ENCODE measurements at regions not wholly inside any gene's neighbourhood (a gene's known extent, or its start where the extent isn't known, plus 50 kb on each side); places are given as distances from the start of the nearest gene placed in this dataset.

GRCh38 chr12:34198924-34199323 lies 176.6 kb downstream of the ALG10 start:
- Histone ChIP-seq H3K4me1 (ENCODE audit: control insufficient read depth, insufficient read depth, low read length) (no peaks in the 10 kb centered on the region), H3K27me3 (ENCODE audit: control insufficient read depth, insufficient read depth, low read length) (no peaks in the 10 kb centered on the region), H3K36me3 (ENCODE audit: control insufficient read depth, insufficient read depth, low read length) (no peaks in the 10 kb centered on the region), H3K9ac (ENCODE audit: low read depth, low read length) (no peak overlapping the region), H3K4me3 (ENCODE audit: low read depth, low read length) (no peak overlapping the region), H3K9me3 (ENCODE audit: control insufficient read depth, insufficient read depth, low read length) (no peaks in the 10 kb centered on the region)

- Histone ChIP-seq H3K9ac (ENCODE audit: low read depth, low read length) (no peak overlapping the region), H3K27me3 (ENCODE audit: control insufficient read depth, insufficient read depth, low read length) (no peaks in the 10 kb centered on the region), H3K4me3 (ENCODE audit: low read depth, low read length) (no peak overlapping the region), H3K9me3 (ENCODE audit: control insufficient read depth, insufficient read depth, low read length) (no peaks in the 10 kb centered on the region), H3K36me3 (ENCODE audit: control insufficient read depth, insufficient read depth, low read length) (no peaks in the 10 kb centered on the region), H3K4me1 (ENCODE audit: control insufficient read depth, insufficient read depth, low read length) (no peaks in the 10 kb centered on the region)
These were observed 181.7 kb downstream of the ALG10 start for GRCh38 chr12:34203866-34204620.

- no peak overlapping the region for H3K9ac ChIP-seq (ENCODE audit: low read depth, low read length)
- H3K4me1 ChIP-seq (ENCODE audit: control insufficient read depth, insufficient read depth, low read length): no peaks in the 10 kb centered on the region
- no peaks in the 10 kb centered on the region for H3K27me3 ChIP-seq (ENCODE audit: control insufficient read depth, insufficient read depth, low read length)
- no peaks in the 10 kb centered on the region for H3K9me3 ChIP-seq (ENCODE audit: control insufficient read depth, insufficient read depth, low read length)
- H3K4me3 ChIP-seq (ENCODE audit: low read depth, low read length): no peak overlapping the region
- no peaks in the 10 kb centered on the region for H3K36me3 ChIP-seq (ENCODE audit: control insufficient read depth, insufficient read depth, low read length)
These were observed 182.6 kb downstream of the ALG10 start for GRCh38 chr12:34204830-34205285.

GRCh38 chr12:34205401-34205800 lies 183.1 kb downstream of the ALG10 start:
- Histone ChIP-seq H3K4me3 (ENCODE audit: low read depth, low read length) (no peak overlapping the region), H3K4me1 (ENCODE audit: control insufficient read depth, insufficient read depth, low read length) (no peaks in the 10 kb centered on the region), H3K27me3 (ENCODE audit: control insufficient read depth, insufficient read depth, low read length) (no peaks in the 10 kb centered on the region), H3K36me3 (ENCODE audit: control insufficient read depth, insufficient read depth, low read length) (no peaks in the 10 kb centered on the region), H3K9me3 (ENCODE audit: control insufficient read depth, insufficient read depth, low read length) (no peaks in the 10 kb centered on the region), H3K9ac (ENCODE audit: low read depth, low read length) (no peak overlapping the region)

- H3K27me3 ChIP-seq (ENCODE audit: control insufficient read depth, insufficient read depth, low read length): no peaks in the 10 kb centered on the region
These were observed 183.9 kb downstream of the ALG10 start for GRCh38 chr12:34206061-34206785.

GRCh38 chr12:34207858-34208257 lies 185.6 kb downstream of the ALG10 start:
- no peaks in the 10 kb centered on the region for H3K4me1 ChIP-seq (ENCODE audit: control insufficient read depth, insufficient read depth, low read length)
- H3K9me3 ChIP-seq (ENCODE audit: control insufficient read depth, insufficient read depth, low read length): no peaks in the 10 kb centered on the region
- no peaks in the 10 kb centered on the region for H3K27me3 ChIP-seq (ENCODE audit: control insufficient read depth, insufficient read depth, low read length)
- no peaks in the 10 kb centered on the region for H3K36me3 ChIP-seq (ENCODE audit: control insufficient read depth, insufficient read depth, low read length)
- no peak overlapping the region for H3K9ac ChIP-seq (ENCODE audit: low read depth, low read length)
- no peak overlapping the region for H3K4me3 ChIP-seq (ENCODE audit: low read depth, low read length)

More at GRCh38 chr12:34206061-34206785, 183.9 kb downstream of the ALG10 start:
- H3K9ac ChIP-seq (ENCODE audit: low read depth, low read length): no peak overlapping the region
- H3K36me3 ChIP-seq (ENCODE audit: control insufficient read depth, insufficient read depth, low read length): no peaks in the 10 kb centered on the region
- no peaks in the 10 kb centered on the region for H3K9me3 ChIP-seq (ENCODE audit: control insufficient read depth, insufficient read depth, low read length)
- H3K4me1 ChIP-seq (ENCODE audit: control insufficient read depth, insufficient read depth, low read length): no peaks in the 10 kb centered on the region
- no peak overlapping the region for H3K4me3 ChIP-seq (ENCODE audit: low read depth, low read length)

- H3K36me3 ChIP-seq (ENCODE audit: control insufficient read depth, insufficient read depth, low read length): no peaks in the 10 kb centered on the region
- H3K9ac ChIP-seq (ENCODE audit: low read depth, low read length): no peak overlapping the region
- H3K9me3 ChIP-seq (ENCODE audit: control insufficient read depth, insufficient read depth, low read length): no peaks in the 10 kb centered on the region
- H3K4me3 ChIP-seq (ENCODE audit: low read depth, low read length): no peak overlapping the region
- H3K27me3 ChIP-seq (ENCODE audit: control insufficient read depth, insufficient read depth, low read length): no peaks in the 10 kb centered on the region
- H3K4me1 ChIP-seq (ENCODE audit: control insufficient read depth, insufficient read depth, low read length): no peaks in the 10 kb centered on the region
These were observed 186.3 kb downstream of the ALG10 start for GRCh38 chr12:34208331-34209258.

GRCh38 chr12:34209259-34209835 lies 187.1 kb downstream of the ALG10 start:
- no peaks in the 10 kb centered on the region for H3K27me3 ChIP-seq (ENCODE audit: control insufficient read depth, insufficient read depth, low read length)
- no peak overlapping the region for H3K4me3 ChIP-seq (ENCODE audit: low read depth, low read length)
- H3K9ac ChIP-seq (ENCODE audit: low read depth, low read length): no peak overlapping the region
- H3K36me3 ChIP-seq (ENCODE audit: control insufficient read depth, insufficient read depth, low read length): no peaks in the 10 kb centered on the region
- H3K9me3 ChIP-seq (ENCODE audit: control insufficient read depth, insufficient read depth, low read length): no peaks in the 10 kb centered on the region
- no peaks in the 10 kb centered on the region for H3K4me1 ChIP-seq (ENCODE audit: control insufficient read depth, insufficient read depth, low read length)

- Histone ChIP-seq H3K4me1 (ENCODE audit: control insufficient read depth, insufficient read depth, low read length) (no peaks in the 10 kb centered on the region), H3K36me3 (ENCODE audit: control insufficient read depth, insufficient read depth, low read length) (no peaks in the 10 kb centered on the region), H3K9ac (ENCODE audit: low read depth, low read length) (no peak overlapping the region), H3K9me3 (ENCODE audit: control insufficient read depth, insufficient read depth, low read length) (no peaks in the 10 kb centered on the region), H3K27me3 (ENCODE audit: control insufficient read depth, insufficient read depth, low read length) (no peaks in the 10 kb centered on the region), H3K4me3 (ENCODE audit: low read depth, low read length) (no peak overlapping the region)
These were observed 187.9 kb downstream of the ALG10 start for GRCh38 chr12:34210183-34210582.

- no peaks in the 10 kb centered on the region for H3K36me3 ChIP-seq (ENCODE audit: control insufficient read depth, insufficient read depth, low read length)
- no peaks in the 10 kb centered on the region for H3K9me3 ChIP-seq (ENCODE audit: control insufficient read depth, insufficient read depth, low read length)
- no peaks in the 10 kb centered on the region for H3K27me3 ChIP-seq (ENCODE audit: control insufficient read depth, insufficient read depth, low read length)
- no peaks in the 10 kb centered on the region for H3K4me1 ChIP-seq (ENCODE audit: control insufficient read depth, insufficient read depth, low read length)
- no peak overlapping the region for H3K4me3 ChIP-seq (ENCODE audit: low read depth, low read length)
- no peak overlapping the region for H3K9ac ChIP-seq (ENCODE audit: low read depth, low read length)
These were observed 188.6 kb downstream of the ALG10 start for GRCh38 chr12:34210689-34211530.

Data from iPS-15b (cell line).